GM19467 (cell line): ENCODE measurements at regions not wholly inside any gene's neighbourhood (a gene's known extent, or its start where the extent isn't known, plus 50 kb on each side); places are given as distances from the start of the nearest gene placed in this dataset.

Experiments used
- ATAC-seq: cut with Tn5 transposase; IDR thresholded peaks from one replicate; pipeline ENCODE4 v1.9.1; 2021; ENCODE audit warnings: mild to moderate bottlenecking, moderate library complexity; ENCODE audit not compliant: unreplicated experiment

- no peak for ATAC-seq
Measured at GRCh38 chr1:48055876-48056764, 58.9 kb upstream of the TRABD2B start.

- no peak for ATAC-seq
Measured at GRCh38 chr1:48054232-48054631, 57.0 kb upstream of the TRABD2B start.

- ATAC-seq, result no peak
Measured at GRCh38 chr1:48052923-48053291, 55.7 kb upstream of the TRABD2B start.

- no peak for ATAC-seq
Measured at GRCh38 chr1:48051466-48052126, 54.4 kb upstream of the TRABD2B start.

GRCh38 chr1:48049823-48050535 lies 52.8 kb upstream of the TRABD2B start:
- no peak for ATAC-seq

- no peak for ATAC-seq
Measured at GRCh38 chr1:48048980-48049379, 51.8 kb upstream of the TRABD2B start.

- ATAC-seq, result no peak
Measured at GRCh38 chr1:48048064-48048463, 50.9 kb upstream of the TRABD2B start.

- ATAC-seq, result no peak
Measured at GRCh38 chr1:48047116-48047515, 49.9 kb upstream of the TRABD2B start.
